ENCODE measurements at regions not wholly inside any gene's neighbourhood (a gene's known extent, or its start where the extent isn't known, plus 50 kb on each side); places are given as distances from the start of the nearest gene placed in this dataset.
"Not testable (repeated sequence)": the region's sequence is repeated elsewhere in the genome, so short reads cannot be mapped to it uniquely, and the experiment has no call there.

DNA sequence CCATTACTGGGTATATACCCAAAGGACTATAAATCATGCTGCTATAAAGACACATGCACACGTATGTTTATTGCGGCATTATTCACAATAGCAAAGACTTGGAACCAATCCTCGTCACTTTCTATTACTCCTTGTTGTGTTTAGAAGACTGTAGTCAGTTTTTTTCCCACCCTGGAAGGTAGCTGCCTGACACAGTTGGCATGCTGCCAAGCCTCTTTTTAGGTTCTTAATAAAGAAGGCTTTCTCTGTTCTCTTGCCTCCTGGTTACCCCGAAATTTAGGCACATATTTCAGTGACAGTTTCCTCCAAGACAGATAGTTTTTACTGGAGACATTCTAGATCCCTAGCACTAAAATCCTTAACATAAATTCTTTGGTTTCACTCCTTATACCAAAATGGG lies 205.4 kb upstream of the PCSK5 start:
- 93% methylated on average over 4 of the region's 4 CpGs for WGBS (ENCODE audit: insufficient coverage)
- H3K9me3 Mint-ChIP-seq = peaks cover 0 to 16% of the 10 kb centered on the region in 2 donors
- H3K27me3 ChIP-seq (ENCODE audit: control insufficient read depth, insufficient read depth, low read length) = no peaks in the 10 kb centered on the region
- TF ChIP-seq, protein P1, sequence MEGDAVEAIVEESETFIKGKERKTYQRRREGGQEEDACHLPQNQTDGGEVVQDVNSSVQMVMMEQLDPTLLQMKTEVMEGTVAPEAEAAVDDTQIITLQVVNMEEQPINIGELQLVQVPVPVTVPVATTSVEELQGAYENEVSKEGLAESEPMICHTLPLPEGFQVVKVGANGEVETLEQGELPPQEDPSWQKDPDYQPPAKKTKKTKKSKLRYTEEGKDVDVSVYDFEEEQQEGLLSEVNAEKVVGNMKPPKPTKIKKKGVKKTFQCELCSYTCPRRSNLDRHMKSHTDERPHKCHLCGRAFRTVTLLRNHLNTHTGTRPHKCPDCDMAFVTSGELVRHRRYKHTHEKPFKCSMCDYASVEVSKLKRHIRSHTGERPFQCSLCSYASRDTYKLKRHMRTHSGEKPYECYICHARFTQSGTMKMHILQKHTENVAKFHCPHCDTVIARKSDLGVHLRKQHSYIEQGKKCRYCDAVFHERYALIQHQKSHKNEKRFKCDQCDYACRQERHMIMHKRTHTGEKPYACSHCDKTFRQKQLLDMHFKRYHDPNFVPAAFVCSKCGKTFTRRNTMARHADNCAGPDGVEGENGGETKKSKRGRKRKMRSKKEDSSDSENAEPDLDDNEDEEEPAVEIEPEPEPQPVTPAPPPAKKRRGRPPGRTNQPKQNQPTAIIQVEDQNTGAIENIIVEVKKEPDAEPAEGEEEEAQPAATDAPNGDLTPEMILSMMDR (IDR thresholded peaks at IDR 0.05) = no peak
- ATAC-seq (no peak), DNase-seq (no peak)
- no peak overlapping the region for H3K27ac ChIP-seq (ENCODE audit: low read length)
- H3K9me3 ChIP-seq (ENCODE audit: control insufficient read depth, insufficient read depth, low read length) = no peaks in the 10 kb centered on the region
- peaks cover 5% of the 10 kb centered on the region for H3K36me3 Mint-ChIP-seq
- no peaks in the 10 kb centered on the region for H3K4me1 Mint-ChIP-seq
- no peak overlapping the region for H3K4me3 ChIP-seq (ENCODE audit: low read length)
- intact Hi-C loops (cut with micrococcal nuclease) = no loop called here
- H3K4me3 Mint-ChIP-seq = no peak overlapping the region
- H3K36me3 ChIP-seq (ENCODE audit: control insufficient read depth, insufficient read depth, low read length) = no peaks in the 10 kb centered on the region
- H3K27me3 Mint-ChIP-seq (ENCODE audit: low read depth in 2 of 2) = no peaks in the 10 kb centered on the region
- H3K4me1 ChIP-seq (ENCODE audit: control insufficient read depth, insufficient read depth, low read length) = no peaks in the 10 kb centered on the region
- no peak overlapping the region for H3K27ac Mint-ChIP-seq

DNA sequence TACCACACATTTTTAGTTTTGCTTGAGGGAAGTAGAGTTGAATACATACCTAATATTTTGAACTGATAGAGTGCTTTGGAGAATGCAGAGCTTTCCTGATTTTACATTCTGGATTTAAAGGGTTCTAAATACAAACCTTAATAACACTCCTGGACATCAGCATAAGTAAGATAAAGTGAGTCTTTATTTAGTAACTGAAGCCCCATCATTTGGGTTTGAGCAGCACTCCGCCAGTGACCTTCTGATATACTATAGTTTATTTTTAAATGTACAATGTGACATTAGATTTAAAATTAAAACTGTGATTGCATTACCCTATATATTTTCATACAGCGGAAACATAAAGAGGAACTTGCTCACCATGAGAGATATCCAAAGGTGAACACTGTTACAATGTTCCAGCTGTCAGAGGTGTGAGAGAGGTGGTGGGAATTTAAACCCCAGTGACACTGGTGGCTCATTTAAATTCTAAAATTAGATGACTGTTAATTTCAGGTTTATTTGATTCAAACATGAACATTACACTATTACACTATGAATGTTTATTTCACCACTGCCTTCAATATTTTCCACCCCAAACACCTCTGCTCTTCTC lies 203.0 kb upstream of the PCSK5 start:
- Mint-ChIP-seq H3K9me3 (peaks cover 0 to 18% of the 10 kb centered on the region in 2 donors), H3K36me3 (peaks cover 3% of the 10 kb centered on the region), H3K4me1 (no peaks in the 10 kb centered on the region), H3K4me3 (no peak overlapping the region), H3K27me3 (ENCODE audit: low read depth in 2 of 2) (no peaks in the 10 kb centered on the region), H3K27ac (no peak overlapping the region)
- H3K36me3 ChIP-seq (ENCODE audit: control insufficient read depth, insufficient read depth, low read length) = no peaks in the 10 kb centered on the region
- TF ChIP-seq, protein P1 (IDR thresholded peaks at IDR 0.05) = no peak
- no peaks in the 10 kb centered on the region for H3K9me3 ChIP-seq (ENCODE audit: control insufficient read depth, insufficient read depth, low read length)
- no peak for DNase-seq
- no peak for ATAC-seq
- no peaks in the 10 kb centered on the region for H3K27me3 ChIP-seq (ENCODE audit: control insufficient read depth, insufficient read depth, low read length)
- H3K4me3 ChIP-seq (ENCODE audit: low read length) = no peak overlapping the region
- intact Hi-C loops (cut with micrococcal nuclease) = no loop called here
- H3K4me1 ChIP-seq (ENCODE audit: control insufficient read depth, insufficient read depth, low read length) = no peaks in the 10 kb centered on the region
- WGBS (ENCODE audit: insufficient coverage) = no CpG with 5 or more reads among the region's 2 CpGs
- no peak overlapping the region for H3K27ac ChIP-seq (ENCODE audit: low read length)

DNA sequence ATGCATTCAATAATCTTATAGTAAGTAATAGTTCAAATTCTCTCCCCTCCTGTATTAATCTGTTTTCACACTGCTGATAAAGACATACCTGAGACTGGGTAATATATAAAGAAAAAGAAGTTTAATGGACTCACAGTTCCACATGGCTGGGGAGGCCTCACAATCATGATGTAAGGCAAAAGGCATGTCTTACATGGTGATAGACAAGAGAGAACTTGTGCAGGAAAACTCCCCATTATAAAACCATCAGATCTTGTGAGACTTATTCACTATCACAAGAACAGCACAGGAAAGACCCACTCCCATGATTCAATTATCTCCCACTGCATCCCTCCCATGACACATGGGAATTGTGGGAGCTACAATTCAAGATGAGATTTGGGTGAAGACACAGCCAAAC lies 199.9 kb upstream of the PCSK5 start:
- DNase-seq; H3K27ac ChIP-seq (ENCODE audit: low read length); H3K4me3 ChIP-seq (ENCODE audit: low read length); intact Hi-C loops (cut with micrococcal nuclease); H3K9me3 ChIP-seq (ENCODE audit: control insufficient read depth, insufficient read depth, low read length); H3K36me3 ChIP-seq (ENCODE audit: control insufficient read depth, insufficient read depth, low read length); H3K27me3 Mint-ChIP-seq (ENCODE audit: low read depth in 2 of 2); H3K4me1 Mint-ChIP-seq; H3K4me3 Mint-ChIP-seq; H3K27ac Mint-ChIP-seq; ATAC-seq; H3K4me1 ChIP-seq (ENCODE audit: control insufficient read depth, insufficient read depth, low read length); H3K36me3 Mint-ChIP-seq; H3K27me3 ChIP-seq (ENCODE audit: control insufficient read depth, insufficient read depth, low read length): not testable (repeated sequence)
- H3K9me3 Mint-ChIP-seq = peaks cover 0 to 11% of the 10 kb centered on the region in 2 donors

DNA sequence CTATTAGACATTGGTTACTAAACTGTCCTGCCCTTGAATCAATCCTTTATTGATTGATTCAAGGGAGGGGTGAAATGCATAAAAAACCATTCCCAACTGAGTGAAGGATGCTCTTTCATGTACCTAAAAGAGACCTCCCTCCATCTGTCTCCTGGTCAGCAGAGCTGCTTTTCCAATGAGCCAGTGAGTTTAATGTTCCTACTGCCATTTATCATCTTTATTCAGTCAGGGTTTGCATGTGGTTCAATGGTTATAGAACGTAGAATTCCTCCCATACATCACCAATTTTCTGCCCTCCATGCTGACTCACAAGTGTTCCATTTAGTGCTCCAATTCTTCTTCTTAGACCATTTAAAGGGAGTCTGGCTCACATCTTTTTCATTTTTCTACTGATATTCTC lies 199.1 kb upstream of the PCSK5 start:
- H3K27me3 ChIP-seq (ENCODE audit: control insufficient read depth, insufficient read depth, low read length) = no peaks in the 10 kb centered on the region
- 80% methylated on average over 1 of the region's 1 CpG for WGBS (ENCODE audit: insufficient coverage)
- intact Hi-C loops (cut with micrococcal nuclease) = no loop called here
- no peak overlapping the region for H3K27ac ChIP-seq (ENCODE audit: low read length)
- DNase-seq = no peak
- Mint-ChIP-seq H3K9me3 (peaks cover 0 to 9% of the 10 kb centered on the region in 2 donors), H3K4me3 (no peak overlapping the region), H3K4me1 (no peaks in the 10 kb centered on the region), H3K36me3 (no peaks in the 10 kb centered on the region), H3K27ac (no peak overlapping the region), H3K27me3 (ENCODE audit: low read depth in 2 of 2) (no peaks in the 10 kb centered on the region)
- no peaks in the 10 kb centered on the region for H3K4me1 ChIP-seq (ENCODE audit: control insufficient read depth, insufficient read depth, low read length)
- no peaks in the 10 kb centered on the region for H3K9me3 ChIP-seq (ENCODE audit: control insufficient read depth, insufficient read depth, low read length)
- TF ChIP-seq, protein P1 (IDR thresholded peaks at IDR 0.05) = no peak
- no peaks in the 10 kb centered on the region for H3K36me3 ChIP-seq (ENCODE audit: control insufficient read depth, insufficient read depth, low read length)
- no peak overlapping the region for H3K4me3 ChIP-seq (ENCODE audit: low read length)
- ATAC-seq = no peak

Measured in natural killer cell (primary cell).